ENCODE measurements at regions not wholly inside any gene's neighbourhood (a gene's known extent, or its start where the extent isn't known, plus 50 kb on each side); places are given as distances from the start of the nearest gene placed in this dataset.

- DNase-seq = no peak
- intact Hi-C loops (cut with DNase I) = no loop called here
Measured at GRCh38 chr1:98391175-98391574, 270.3 kb upstream of the SNX7 start.

- intact Hi-C loops (cut with DNase I) = no loop called here
- no peak for DNase-seq
Measured at GRCh38 chr1:98389809-98390208, 271.7 kb upstream of the SNX7 start.

- intact Hi-C loops (cut with DNase I) = no loop called here
- peak in 7 of 42 donors; percentile 3 to 45 (median 15) for DNase-seq
Measured at GRCh38 chr1:98388441-98388840, 273.1 kb upstream of the SNX7 start.

DNA sequence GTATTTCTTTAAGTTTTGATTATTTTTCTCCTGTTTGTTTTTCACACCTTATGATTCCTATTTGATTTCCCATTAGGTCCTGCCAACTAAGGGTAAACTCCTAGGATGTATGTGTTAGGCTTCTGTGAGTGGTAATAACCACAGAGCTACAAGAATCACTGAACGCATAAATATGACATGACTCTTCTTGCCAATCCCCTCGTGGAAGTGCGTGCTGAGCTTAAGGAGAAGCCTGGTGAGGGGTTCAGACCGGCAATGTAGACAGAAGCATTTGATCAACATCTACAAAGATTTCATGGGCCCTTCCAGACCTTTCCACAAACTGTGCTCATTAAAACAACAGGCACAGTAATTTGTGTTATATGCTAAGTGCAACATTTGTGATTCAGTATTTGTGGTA is 273.8 kb upstream of the SNX7 start:
- intact Hi-C loops (cut with DNase I) = no loop called here
- DNase-seq = no peak

DNA sequence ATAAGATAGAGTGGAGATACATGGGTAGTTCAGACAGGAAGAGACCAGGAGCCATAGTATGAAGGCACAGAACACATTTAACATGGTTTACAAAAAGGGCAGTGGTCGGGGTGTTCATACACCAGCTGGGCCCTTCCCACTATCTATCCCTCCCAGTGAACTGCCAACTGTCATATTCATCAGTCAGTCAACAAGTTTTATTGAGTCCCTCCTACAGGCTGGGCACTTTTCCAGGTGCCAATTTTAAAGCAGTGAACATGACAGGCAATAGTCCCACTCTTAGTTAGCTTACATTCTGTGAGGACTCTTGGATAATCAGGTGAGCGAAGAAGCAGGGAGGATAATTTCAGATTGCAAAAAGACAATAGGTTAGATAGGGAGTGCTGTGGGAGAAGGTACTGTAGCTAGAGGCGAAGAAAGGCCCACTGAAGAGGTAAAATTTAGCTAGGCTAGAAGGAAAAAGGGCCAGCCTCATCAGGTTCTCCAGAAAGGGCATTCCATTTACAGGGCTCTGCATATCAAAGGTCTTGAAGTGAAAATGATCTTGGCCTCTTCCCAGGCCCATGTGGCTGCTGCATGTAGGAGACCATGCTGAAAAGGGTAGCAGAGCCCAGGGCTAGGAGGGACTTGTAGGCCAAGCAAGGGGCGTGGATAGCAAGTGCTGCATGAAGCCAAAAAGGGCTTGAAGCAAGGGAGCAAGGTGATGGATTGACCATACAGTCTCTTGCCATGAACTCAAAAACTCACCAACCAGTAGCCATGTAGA is 274.7 kb upstream of the SNX7 start:
- intact Hi-C loops (cut with DNase I) = no loop called here
- DNase-seq = no peak

DNA sequence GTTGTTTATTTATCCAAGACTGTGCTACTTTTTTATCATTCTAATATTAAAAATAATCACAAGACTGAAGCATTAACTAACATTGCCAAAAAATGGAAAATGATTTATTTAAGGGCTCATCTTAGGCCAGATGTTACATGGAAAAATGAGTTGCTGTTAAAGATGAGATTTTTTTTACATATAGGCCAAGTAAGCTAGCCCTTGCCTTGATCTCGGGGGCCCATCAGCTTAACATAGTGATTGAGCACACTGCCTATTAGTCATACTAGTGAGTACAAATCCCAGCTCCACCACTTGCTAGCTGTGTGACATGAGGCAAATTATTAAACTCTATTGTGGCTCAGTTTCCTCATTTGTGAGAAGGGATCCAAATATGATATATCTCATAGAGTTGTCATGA is 275.9 kb upstream of the SNX7 start:
- intact Hi-C loops (cut with DNase I) = no loop called here

GRCh38 chr1:98384461-98385141 is 276.9 kb upstream of the SNX7 start:
- no peak for DNase-seq
- intact Hi-C loops (cut with DNase I) = no loop called here

More for the DNA sequence above, 275.9 kb upstream of the SNX7 start:
- no peak for DNase-seq

GRCh38 chr1:98382986-98383740 is 278.4 kb upstream of the SNX7 start:
- intact Hi-C loops (cut with DNase I) = no loop called here
- DNase-seq = no peak

DNA sequence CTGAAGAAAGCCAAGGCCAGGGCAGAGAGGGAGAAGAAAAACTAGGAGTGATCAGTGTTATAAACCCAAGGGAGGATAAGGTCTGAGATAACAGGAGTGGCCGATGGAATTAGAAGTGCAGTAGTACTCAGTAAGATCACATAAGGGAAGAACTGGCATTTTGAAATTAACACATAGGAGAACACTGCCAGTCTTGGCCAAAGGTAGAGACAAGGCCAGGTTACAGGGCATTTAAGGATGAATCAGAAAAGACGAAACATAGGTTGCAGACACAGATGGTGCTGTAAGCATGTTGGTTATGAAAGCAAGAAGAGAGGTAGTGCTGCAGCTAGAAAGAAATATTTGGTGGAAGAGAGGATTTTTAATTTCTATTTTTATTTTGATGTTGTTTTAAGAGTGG is 278.9 kb upstream of the SNX7 start:
- intact Hi-C loops (cut with DNase I) = no loop called here
- no peak for DNase-seq

GRCh38 chr1:98374098-98374497 is 287.4 kb upstream of the SNX7 start:
- DNase-seq = no peak
- intact Hi-C loops (cut with DNase I) = no loop called here

DNA sequence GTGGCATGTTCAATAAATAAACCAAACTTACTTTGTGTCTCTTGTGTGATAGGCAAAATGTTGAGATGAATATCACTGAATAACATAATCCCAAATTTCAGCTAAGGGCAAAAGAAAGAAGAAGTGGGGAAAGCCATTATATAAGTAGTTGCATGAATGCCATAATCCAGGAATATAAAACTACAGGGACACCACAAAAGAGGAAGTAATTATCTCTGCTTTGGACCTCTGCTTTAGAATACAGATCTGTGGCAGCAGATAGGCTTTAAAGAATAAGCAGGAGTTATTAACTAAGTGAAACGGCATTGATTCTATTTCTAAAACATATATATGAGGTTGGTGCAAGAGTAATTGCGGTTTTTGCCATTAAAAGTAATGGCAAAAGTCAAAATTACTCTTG is 288.5 kb upstream of the SNX7 start:
- DNase-seq = no peak
- intact Hi-C loops (cut with DNase I) = no loop called here

DNA sequence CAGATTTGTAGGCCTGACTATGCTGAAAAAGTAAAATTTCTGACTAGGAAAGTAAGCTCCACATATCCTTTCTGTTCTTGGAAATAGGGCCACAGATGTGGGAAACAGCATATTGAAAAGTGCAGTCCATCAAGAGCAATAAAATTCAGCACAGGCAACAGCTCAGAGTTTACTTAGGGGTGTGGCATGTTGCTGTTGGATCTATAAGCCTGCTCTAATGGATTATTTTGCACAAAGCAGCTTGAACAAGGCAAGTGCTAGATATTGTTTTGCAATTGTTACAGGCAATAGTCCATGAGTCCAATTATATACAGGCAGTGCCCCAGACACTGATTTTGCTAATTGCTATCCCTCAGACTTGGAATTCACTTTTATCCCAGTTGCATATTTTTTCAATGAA is 289.8 kb upstream of the SNX7 start:
- no peak for DNase-seq
- intact Hi-C loops (cut with DNase I) = no loop called here

DNA sequence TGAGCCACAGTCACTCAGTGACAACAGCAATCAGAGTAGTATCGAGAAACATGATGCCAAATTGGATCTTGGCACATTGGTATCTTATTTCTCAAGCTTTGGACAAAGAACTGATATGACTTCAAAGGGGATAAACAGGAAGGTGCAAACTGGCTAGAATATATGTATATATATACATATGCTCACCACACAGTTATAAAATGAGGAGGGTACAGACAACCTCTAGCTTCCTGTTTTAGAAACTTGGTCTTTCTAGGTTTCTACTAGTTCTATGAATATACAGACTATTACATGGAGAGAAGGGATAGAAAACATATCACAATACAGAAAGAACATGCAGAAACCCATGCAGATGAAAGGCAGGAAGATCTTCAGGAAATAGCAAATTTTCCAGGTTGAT is 292.1 kb upstream of the SNX7 start:
- no peak for DNase-seq
- intact Hi-C loops (cut with DNase I) = no loop called here

- intact Hi-C loops (cut with DNase I) = no loop called here
Measured at GRCh38 chr1:98368995-98369394, 292.5 kb upstream of the SNX7 start.

DNA sequence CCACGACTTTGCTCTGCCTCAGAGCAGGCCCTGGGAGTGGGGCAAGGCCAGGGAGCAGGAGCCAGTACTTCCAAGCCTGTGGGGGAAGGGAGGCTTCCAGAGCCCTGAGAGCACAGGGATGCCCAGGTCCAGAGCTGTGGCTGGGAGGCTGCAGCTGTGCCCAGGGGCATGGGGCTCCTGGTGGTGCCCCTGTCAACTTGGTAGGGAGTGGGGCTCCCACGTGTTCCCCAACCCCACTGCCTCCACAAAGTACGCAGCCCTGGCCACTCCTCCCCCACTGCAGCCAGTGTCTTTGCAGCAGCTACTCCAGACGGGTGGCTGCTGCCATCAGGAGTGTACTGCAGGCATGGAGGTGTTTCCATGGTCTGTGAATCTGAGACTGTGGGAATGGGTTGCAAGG is 294.1 kb upstream of the SNX7 start:
- DNase-seq = no peak
- intact Hi-C loops (cut with DNase I) = no loop called here

More at GRCh38 chr1:98368995-98369394, 292.5 kb upstream of the SNX7 start:
- DNase-seq = no peak

GRCh38 chr1:98366343-98366742 is 295.2 kb upstream of the SNX7 start:
- intact Hi-C loops (cut with DNase I) = no loop called here
- no peak for DNase-seq

GRCh38 chr1:98364544-98364943 is 297.0 kb upstream of the SNX7 start:
- intact Hi-C loops (cut with DNase I) = no loop called here
- DNase-seq = no peak

- no peak for DNase-seq
- intact Hi-C loops (cut with DNase I) = no loop called here
Measured at GRCh38 chr1:98360864-98361263, 300.7 kb upstream of the SNX7 start.

GRCh38 chr1:98355656-98356383 is 305.7 kb upstream of the SNX7 start:
- intact Hi-C loops (cut with DNase I) = no loop called here
- DNase-seq = no peak

- no peak for DNase-seq
- intact Hi-C loops (cut with DNase I) = no loop called here
Measured at GRCh38 chr1:98352378-98352777, 309.1 kb upstream of the SNX7 start.

Data from head of caudate nucleus (tissue), 42 donors.